22Rv1 (cell line): ENCODE measurements at regions not wholly inside any gene's neighbourhood (a gene's known extent, or its start where the extent isn't known, plus 50 kb on each side); places are given as distances from the start of the nearest gene placed in this dataset.

Source experiments
- H3K27ac ChIP-seq: fragments of 450-650 bp; 2 replicates; pipeline ENCODE4 v1.5.1; 2017
- CTCF ChIP-seq: fragments of 450-650 bp; IDR thresholded peaks from 2 replicates; pipeline ENCODE4 v1.5.1; 2017; ENCODE audit warnings: mild to moderate bottlenecking
- ZFX ChIP-seq: fragments of 450-650 bp; IDR thresholded peaks from 2 replicates; pipeline ENCODE4 v1.6.1; 2017; ENCODE audit warnings: antibody characterized with exemption, borderline replicate concordance

- TF ChIP-seq ZFX (no peak), CTCF (no peak)
- H3K27ac ChIP-seq, result no peak overlapping the region
Observed at GRCh38 chr14:42554091-42554490, 947.4 kb downstream of the LRFN5 start.

GRCh38 chr14:42550310-42550709, 943.6 kb downstream of the LRFN5 start:
- TF ChIP-seq CTCF (no peak), ZFX (no peak)
- no peak overlapping the region for H3K27ac ChIP-seq

GRCh38 chr14:42548349-42548748, 941.7 kb downstream of the LRFN5 start:
- no peak overlapping the region for H3K27ac ChIP-seq
- TF ChIP-seq ZFX (no peak), CTCF (no peak)

GRCh38 chr14:42545636-42546035, 939.0 kb downstream of the LRFN5 start:
- no peak for TF ChIP-seq ZFX
- TF ChIP-seq CTCF, result no peak

GRCh38 chr14:42541535-42542001, 934.9 kb downstream of the LRFN5 start:
- no peak overlapping the region for H3K27ac ChIP-seq
- TF ChIP-seq ZFX (no peak), CTCF (no peak)

More at GRCh38 chr14:42545636-42546035, 939.0 kb downstream of the LRFN5 start:
- H3K27ac ChIP-seq, result no peak overlapping the region

- TF ChIP-seq ZFX (no peak), CTCF (no peak)
- no peak overlapping the region for H3K27ac ChIP-seq
Observed at GRCh38 chr14:42535397-42535796, 928.7 kb downstream of the LRFN5 start.

GRCh38 chr14:42533476-42533875, 926.8 kb downstream of the LRFN5 start:
- TF ChIP-seq CTCF (no peak), ZFX (no peak)
- no peak overlapping the region for H3K27ac ChIP-seq
